Astrocyte (in vitro differentiated cells and primary cell): ENCODE measurements at regions not wholly inside any gene's neighbourhood (a gene's known extent, or its start where the extent isn't known, plus 50 kb on each side); places are given as distances from the start of the nearest gene placed in this dataset.
"Not testable (repeated sequence)": the region's sequence is repeated elsewhere in the genome, so short reads cannot be mapped to it uniquely, and the experiment has no call there.

Source experiments
- EZH2 ChIP-seq: IDR thresholded peaks from 2 replicates; pipeline ENCODE4 v1.6.1; 2012; ENCODE audit warnings: mild to moderate bottlenecking, low read length, inconsistent platforms; ENCODE audit not compliant: insufficient read depth
- TF ChIP-seq, protein P1 (sequence below): IDR thresholded peaks from 2 replicates; pipeline ENCODE4 v1.5.1; 2011; ENCODE audit warnings: low read depth, mild to moderate bottlenecking, inconsistent platforms, low read length, moderate library complexity; ENCODE audit not compliant: insufficient read depth

DNA sequence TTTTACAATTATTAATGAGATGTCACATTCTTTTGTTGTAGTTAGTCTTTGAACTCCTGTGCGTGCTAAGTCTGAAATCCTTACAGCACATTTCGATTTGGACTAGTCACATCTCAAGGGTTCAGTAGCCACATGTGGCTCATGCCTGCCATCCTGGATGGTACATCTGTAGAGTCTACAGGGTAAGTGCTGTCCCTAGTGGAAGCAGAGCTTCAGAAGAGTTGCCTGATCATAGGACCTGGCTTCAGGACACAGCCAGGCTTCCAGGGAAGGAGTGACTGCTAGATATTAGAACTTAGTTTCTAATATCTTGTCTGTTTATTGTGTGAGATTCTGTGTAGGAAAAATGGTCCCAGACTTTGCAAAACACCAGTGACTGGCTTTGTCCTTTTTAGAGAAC is 110.5 kb upstream of the NBPF8 start:
- TF ChIP-seq, protein P1, sequence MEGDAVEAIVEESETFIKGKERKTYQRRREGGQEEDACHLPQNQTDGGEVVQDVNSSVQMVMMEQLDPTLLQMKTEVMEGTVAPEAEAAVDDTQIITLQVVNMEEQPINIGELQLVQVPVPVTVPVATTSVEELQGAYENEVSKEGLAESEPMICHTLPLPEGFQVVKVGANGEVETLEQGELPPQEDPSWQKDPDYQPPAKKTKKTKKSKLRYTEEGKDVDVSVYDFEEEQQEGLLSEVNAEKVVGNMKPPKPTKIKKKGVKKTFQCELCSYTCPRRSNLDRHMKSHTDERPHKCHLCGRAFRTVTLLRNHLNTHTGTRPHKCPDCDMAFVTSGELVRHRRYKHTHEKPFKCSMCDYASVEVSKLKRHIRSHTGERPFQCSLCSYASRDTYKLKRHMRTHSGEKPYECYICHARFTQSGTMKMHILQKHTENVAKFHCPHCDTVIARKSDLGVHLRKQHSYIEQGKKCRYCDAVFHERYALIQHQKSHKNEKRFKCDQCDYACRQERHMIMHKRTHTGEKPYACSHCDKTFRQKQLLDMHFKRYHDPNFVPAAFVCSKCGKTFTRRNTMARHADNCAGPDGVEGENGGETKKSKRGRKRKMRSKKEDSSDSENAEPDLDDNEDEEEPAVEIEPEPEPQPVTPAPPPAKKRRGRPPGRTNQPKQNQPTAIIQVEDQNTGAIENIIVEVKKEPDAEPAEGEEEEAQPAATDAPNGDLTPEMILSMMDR = not testable (repeated sequence)
- TF ChIP-seq EZH2 = not testable (repeated sequence)
